Activated CD8-positive, alpha-beta T cell treated with anti-CD3 and anti-CD28 coated beads, Interleukin-2, amount 10 ng/mL, durations not matched to agents 7 days and 5 days (primary cell): ENCODE measurements at regions not wholly inside any gene's neighbourhood (a gene's known extent, or its start where the extent isn't known, plus 50 kb on each side); places are given as distances from the start of the nearest gene placed in this dataset.

ENCODE experiments used
- ATAC-seq: fragments of 150-1000 bp; cut with Tn5 transposase; one replicate; pipeline ENCODE4 v1.10.0; 2021; ENCODE audit warnings: moderate library complexity
- CTCF ChIA-PET: fragments of 350-600 bp; sonication (Branson Sonifier 250); formaldehyde crosslinking; loops from one replicate; lab custom pipeline; 2021; ENCODE audit warnings: antibody characterized with exemption; lab: Charles Lee
- POLR2A ChIA-PET: fragments of 350-600 bp; sonication (Branson Sonifier 250); formaldehyde crosslinking; loops from one replicate; lab custom pipeline; 2021; ENCODE audit warnings: antibody characterized with exemption; lab: Charles Lee
- DNase-seq: peaks from one replicate; pipeline ENCODE4 v3.0.0-alpha.2; 2020
- H3K27ac Mint-ChIP-seq: one replicate; pipeline ENCODE4 v1.8.0; 2021; ENCODE audit warnings: mild to moderate bottlenecking, mixed read lengths
- H3K27me3 Mint-ChIP-seq: one replicate; pipeline ENCODE4 v1.8.0; 2021; ENCODE audit warnings: low read depth, mixed read lengths
- H3K36me3 Mint-ChIP-seq: one replicate; pipeline ENCODE4 v1.8.0; 2021; ENCODE audit warnings: low read depth, mixed read lengths
- H3K4me1 Mint-ChIP-seq: one replicate; pipeline ENCODE4 v1.8.0; 2021; ENCODE audit warnings: low read depth, mixed read lengths
- H3K4me3 Mint-ChIP-seq: one replicate; pipeline ENCODE4 v1.8.0; 2021; ENCODE audit warnings: mild to moderate bottlenecking, mixed read lengths
- H3K9me3 Mint-ChIP-seq: one replicate; pipeline ENCODE4 v1.8.0; 2022; ENCODE audit warnings: mixed read lengths; ENCODE audit not compliant: insufficient read depth

DNA sequence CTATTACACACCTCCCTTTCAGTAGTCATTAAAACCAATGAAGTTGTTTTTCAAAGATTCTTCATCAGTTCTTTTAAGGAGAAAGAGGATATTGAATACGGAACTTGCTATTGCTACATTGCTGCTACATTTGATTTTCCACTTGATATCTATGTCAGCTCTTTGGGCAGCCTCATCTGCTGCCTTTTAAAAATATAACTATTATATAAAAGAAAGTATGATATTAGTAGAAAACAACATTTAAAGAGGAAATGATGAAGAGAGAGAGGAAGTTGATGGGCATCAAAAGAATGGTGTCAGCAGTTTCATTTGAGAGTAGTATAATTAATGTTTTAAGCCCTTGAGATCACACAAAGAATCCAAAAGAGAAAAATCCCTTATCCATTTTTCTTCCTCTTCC, 171.4 kb downstream of the NFKBIZ start:
- Mint-ChIP-seq H3K27me3 (no peaks in the 10 kb centered on the region), H3K4me1 (peaks cover 4% of the 10 kb centered on the region), H3K27ac (no peak overlapping the region), H3K36me3 (no peaks in the 10 kb centered on the region), H3K4me3 (no peak overlapping the region), H3K9me3 (no peaks in the 10 kb centered on the region)
- ATAC-seq, result no peak
- POLR2A ChIA-PET, result no interaction called here
- no peak for DNase-seq
- CTCF ChIA-PET, result no interaction called here

GRCh38 chr3:102024270-102024904, 175.1 kb downstream of the NFKBIZ start:
- no peak overlapping the region for H3K27ac Mint-ChIP-seq
- no peaks in the 10 kb centered on the region for H3K27me3 Mint-ChIP-seq
- H3K4me3 Mint-ChIP-seq, result no peak overlapping the region
- ATAC-seq, result no peak
- peaks cover 4% of the 10 kb centered on the region for H3K4me1 Mint-ChIP-seq
- CTCF ChIA-PET, result interaction anchor here (0.7 to 1.0 kb wide), 2 partner anchors 23 to 201 kb away, joined by 3 read pairs; no protein-coding TSS in a partner anchor
- no peaks in the 10 kb centered on the region for H3K36me3 Mint-ChIP-seq
- DNase-seq, result no peak
- POLR2A ChIA-PET, result no interaction called here
- no peaks in the 10 kb centered on the region for H3K9me3 Mint-ChIP-seq

DNA sequence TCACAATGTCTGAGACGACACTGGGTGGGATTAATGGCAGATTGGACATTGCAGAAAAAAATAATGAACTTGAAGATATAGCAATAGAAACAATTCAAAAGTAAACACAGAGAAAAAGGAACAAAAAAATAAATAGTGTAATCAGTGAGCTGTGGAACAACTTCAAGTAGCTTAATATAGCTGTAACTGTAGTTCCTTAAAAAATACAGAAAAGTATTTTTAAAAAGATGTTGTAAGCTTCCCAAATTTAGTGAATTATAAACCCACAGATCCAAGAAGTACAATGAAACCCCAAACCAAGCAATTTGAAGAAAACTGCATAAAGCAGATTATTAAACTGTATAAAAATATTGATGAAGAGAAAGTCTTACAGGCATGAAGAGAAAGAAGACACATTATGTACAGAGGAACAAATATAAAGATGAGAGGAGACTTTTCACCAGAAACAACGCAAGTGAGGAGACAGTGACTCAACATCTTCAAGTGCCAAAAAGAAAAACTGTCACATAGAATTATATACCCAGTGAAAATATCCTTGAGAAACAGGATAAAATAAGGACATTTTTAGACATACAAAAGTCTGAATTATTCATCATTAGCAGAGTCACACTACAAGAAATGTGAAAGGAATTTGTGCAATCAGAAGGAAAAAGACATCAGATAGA, 176.4 kb downstream of the NFKBIZ start:
- H3K9me3 Mint-ChIP-seq, result no peaks in the 10 kb centered on the region
- CTCF ChIA-PET, result interaction anchor here (0.7 kb wide), 1 partner anchor 13 kb away, joined by 3 read pairs; no protein-coding TSS in a partner anchor
- H3K27ac Mint-ChIP-seq, result no peak overlapping the region
- H3K27me3 Mint-ChIP-seq, result no peaks in the 10 kb centered on the region
- H3K4me3 Mint-ChIP-seq, result no peak overlapping the region
- POLR2A ChIA-PET, result no interaction called here
- ATAC-seq (no peak), DNase-seq (no peak)
- H3K36me3 Mint-ChIP-seq, result no peaks in the 10 kb centered on the region
- H3K4me1 Mint-ChIP-seq, result peaks cover 4% of the 10 kb centered on the region

DNA sequence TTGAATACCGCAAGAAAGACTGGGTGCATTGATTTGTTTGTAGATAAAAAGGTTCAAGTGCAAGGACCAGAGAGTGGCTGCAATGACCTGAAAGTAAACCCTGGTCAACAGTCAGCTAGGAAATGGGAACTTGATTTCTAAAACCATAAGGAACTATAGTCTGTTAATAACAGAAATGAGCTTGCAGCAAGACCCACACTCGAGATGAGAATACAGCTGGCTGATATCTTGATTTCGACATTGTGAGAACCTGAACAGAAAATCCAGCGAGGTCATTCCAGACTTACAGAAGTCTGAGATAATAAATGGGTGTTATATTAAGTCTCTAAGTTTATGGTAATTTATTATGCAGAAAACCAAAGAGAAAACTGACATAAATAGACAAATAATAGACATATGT, 177.3 kb downstream of the NFKBIZ start:
- Mint-ChIP-seq H3K9me3 (no peaks in the 10 kb centered on the region), H3K4me1 (no peaks in the 10 kb centered on the region), H3K27me3 (no peaks in the 10 kb centered on the region), H3K4me3 (no peak overlapping the region), H3K36me3 (no peaks in the 10 kb centered on the region), H3K27ac (no peak overlapping the region)
- no peak for ATAC-seq
- POLR2A ChIA-PET, result no interaction called here
- CTCF ChIA-PET, result no interaction called here
- no peak for DNase-seq

- Mint-ChIP-seq H3K36me3 (no peaks in the 10 kb centered on the region), H3K4me1 (no peaks in the 10 kb centered on the region)
Measured at GRCh38 chr3:102030661-102031060, 181.3 kb downstream of the NFKBIZ start.

DNA sequence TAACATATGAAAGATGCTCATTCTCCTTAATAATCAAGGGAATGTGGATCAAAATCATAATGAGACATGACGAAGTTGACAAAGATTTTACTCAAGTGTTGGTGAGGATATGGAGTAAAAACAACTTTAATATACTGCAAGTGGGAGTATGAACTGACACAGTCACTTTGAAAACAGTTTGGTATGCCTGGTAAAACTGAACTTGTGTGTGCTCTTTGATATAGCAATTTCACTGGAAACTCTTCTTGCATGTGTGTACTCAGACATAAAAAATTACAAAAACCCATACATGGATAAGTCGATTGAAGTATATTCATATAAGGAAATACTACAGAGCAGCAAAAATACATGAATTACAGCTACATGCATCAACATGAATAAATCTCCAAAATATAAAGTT, 182.5 kb downstream of the NFKBIZ start:
- CTCF ChIA-PET, result no interaction called here
- POLR2A ChIA-PET, result no interaction called here
- H3K27ac Mint-ChIP-seq, result no peak overlapping the region
- no peaks in the 10 kb centered on the region for H3K36me3 Mint-ChIP-seq
- H3K9me3 Mint-ChIP-seq, result no peaks in the 10 kb centered on the region
- DNase-seq (no peak), ATAC-seq (no peak)
- H3K4me1 Mint-ChIP-seq, result no peaks in the 10 kb centered on the region
- H3K27me3 Mint-ChIP-seq, result no peaks in the 10 kb centered on the region
- H3K4me3 Mint-ChIP-seq, result no peak overlapping the region

More at GRCh38 chr3:102030661-102031060, 181.3 kb downstream of the NFKBIZ start:
- ChIA-PET POLR2A (no interaction called here), CTCF (no interaction called here)
- ATAC-seq (no peak), DNase-seq (no peak)
- no peak overlapping the region for H3K4me3 Mint-ChIP-seq
- H3K27ac Mint-ChIP-seq, result no peak overlapping the region
- no peaks in the 10 kb centered on the region for H3K9me3 Mint-ChIP-seq
- no peaks in the 10 kb centered on the region for H3K27me3 Mint-ChIP-seq

- Mint-ChIP-seq H3K4me1 (no peaks in the 10 kb centered on the region), H3K4me3 (no peak overlapping the region), H3K36me3 (no peaks in the 10 kb centered on the region), H3K27me3 (no peaks in the 10 kb centered on the region), H3K27ac (no peak overlapping the region), H3K9me3 (no peaks in the 10 kb centered on the region)
- ATAC-seq (no peak), DNase-seq (no peak)
- ChIA-PET POLR2A (no interaction called here), CTCF (no interaction called here)
Measured at GRCh38 chr3:102032491-102033383, 183.4 kb downstream of the NFKBIZ start.

DNA sequence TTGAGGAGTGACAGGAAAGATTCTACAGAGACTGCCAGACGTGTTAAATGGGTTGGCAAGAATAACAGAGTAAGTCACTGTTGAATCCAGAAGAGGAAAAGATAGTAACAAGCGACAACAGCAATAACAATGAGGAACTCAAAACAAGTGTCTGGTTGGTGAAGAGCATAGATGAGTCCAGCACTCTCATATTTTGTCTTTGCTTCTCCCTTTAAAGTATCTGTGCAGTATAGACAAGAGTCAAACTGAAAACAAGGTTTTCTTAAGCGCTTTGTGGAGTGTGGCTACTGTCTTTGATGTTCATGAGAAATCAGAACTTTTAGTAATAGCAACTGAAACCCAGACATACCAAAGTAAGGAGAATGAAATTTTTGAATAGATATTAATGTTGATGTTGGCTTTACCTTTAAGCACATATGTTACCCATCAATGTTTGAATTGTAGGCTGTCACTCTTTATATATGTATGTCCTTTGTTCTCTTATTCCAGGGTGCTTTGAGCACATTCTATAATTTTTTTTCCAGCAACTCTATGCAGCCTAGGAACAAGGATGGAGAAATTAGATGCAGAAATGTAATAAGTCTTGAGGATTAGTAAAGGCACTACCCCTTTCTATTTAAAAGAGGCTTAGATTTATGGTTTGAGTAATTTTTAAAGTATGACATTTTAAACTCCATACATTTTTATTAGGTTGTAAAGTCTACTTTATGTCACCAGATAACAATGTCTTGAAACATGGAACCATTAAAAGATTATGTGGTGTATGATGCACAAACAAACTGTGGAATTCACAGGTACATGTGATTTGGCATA, 185.5 kb downstream of the NFKBIZ start:
- Mint-ChIP-seq H3K27ac (no peak overlapping the region), H3K9me3 (peaks cover 9% of the 10 kb centered on the region), H3K4me1 (peaks cover 7% of the 10 kb centered on the region), H3K27me3 (no peaks in the 10 kb centered on the region), H3K4me3 (no peak overlapping the region), H3K36me3 (peaks cover 8% of the 10 kb centered on the region)
- ChIA-PET POLR2A (no interaction called here), CTCF (no interaction called here)
- DNase-seq, result no peak
- no peak for ATAC-seq

DNA sequence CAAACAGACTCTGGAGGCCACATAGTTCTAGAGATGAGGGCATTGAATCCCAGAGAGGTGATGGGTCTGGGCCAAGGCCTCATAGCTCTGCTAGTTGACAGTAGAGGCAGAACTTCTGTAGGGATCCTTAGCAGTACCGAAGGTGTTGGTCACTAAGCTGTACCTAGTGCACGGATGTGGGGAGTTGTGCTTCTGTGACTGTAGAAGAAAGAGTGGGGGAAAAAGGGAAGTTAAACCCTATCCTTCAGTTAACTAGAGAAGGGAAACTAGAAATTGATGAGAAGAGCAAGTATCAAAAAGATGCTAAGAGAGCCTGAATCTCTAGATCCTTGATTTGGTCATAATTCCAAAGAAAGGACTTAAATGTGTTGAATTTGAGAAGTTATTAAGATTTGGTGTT, 186.7 kb downstream of the NFKBIZ start:
- ATAC-seq, result no peak
- H3K9me3 Mint-ChIP-seq, result peaks cover 12% of the 10 kb centered on the region
- ChIA-PET POLR2A (interaction anchor here (0.6 kb wide), 1 partner anchor 563 kb away, joined by 3 read pairs; no protein-coding TSS in a partner anchor), CTCF (no interaction called here)
- H3K36me3 Mint-ChIP-seq, result peaks cover 12% of the 10 kb centered on the region
- no peaks in the 10 kb centered on the region for H3K27me3 Mint-ChIP-seq
- H3K4me3 Mint-ChIP-seq, result no peak overlapping the region
- H3K27ac Mint-ChIP-seq, result no peak overlapping the region
- peaks cover 7% of the 10 kb centered on the region for H3K4me1 Mint-ChIP-seq
- DNase-seq, result no peak

- peaks cover 7% of the 10 kb centered on the region for H3K4me1 Mint-ChIP-seq
- H3K9me3 Mint-ChIP-seq, result peaks cover 12% of the 10 kb centered on the region
- DNase-seq, result no peak
- H3K4me3 Mint-ChIP-seq, result no peak overlapping the region
- ATAC-seq, result no peak
- H3K27me3 Mint-ChIP-seq, result no peaks in the 10 kb centered on the region
- ChIA-PET CTCF (no interaction called here), POLR2A (no interaction called here)
- peaks cover 12% of the 10 kb centered on the region for H3K36me3 Mint-ChIP-seq
- no peak overlapping the region for H3K27ac Mint-ChIP-seq
Measured at GRCh38 chr3:102036472-102036871, 187.2 kb downstream of the NFKBIZ start.

DNA sequence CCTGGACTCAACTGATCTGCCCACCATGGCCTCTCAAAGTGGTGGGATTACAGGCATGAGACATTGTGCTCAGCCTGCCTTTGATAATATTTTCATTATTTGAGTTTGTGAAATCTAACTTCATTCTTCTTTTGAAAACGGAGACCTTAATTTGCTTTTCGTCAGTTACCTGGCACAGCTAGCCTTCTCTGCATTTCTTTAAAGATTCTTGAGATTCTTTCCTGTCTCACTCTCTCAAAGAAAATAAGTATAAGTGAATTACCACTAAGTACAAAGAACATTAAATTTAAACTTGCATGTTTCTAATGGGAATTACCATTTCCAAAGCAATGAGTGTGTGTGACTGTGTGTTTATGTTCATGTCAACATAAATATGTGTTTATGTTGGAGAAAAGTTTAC, 187.9 kb downstream of the NFKBIZ start:
- H3K4me1 Mint-ChIP-seq, result peaks cover 7% of the 10 kb centered on the region
- H3K4me3 Mint-ChIP-seq, result no peak overlapping the region
- DNase-seq, result no peak
- POLR2A ChIA-PET, result interaction anchor here (0.8 kb wide), 1 partner anchor 9 kb away, joined by 4 read pairs; no protein-coding TSS in a partner anchor
- no peaks in the 10 kb centered on the region for H3K27me3 Mint-ChIP-seq
- peaks cover 12% of the 10 kb centered on the region for H3K36me3 Mint-ChIP-seq
- CTCF ChIA-PET, result interaction anchor here (0.7 to 1.8 kb wide), 3 partner anchors 14 to 188 kb away, joined by 3 to 5 read pairs (median 3); no protein-coding TSS in a partner anchor
- no peak for ATAC-seq
- no peak overlapping the region for H3K27ac Mint-ChIP-seq
- peaks cover 12% of the 10 kb centered on the region for H3K9me3 Mint-ChIP-seq
